ENCODE measurements at regions not wholly inside any gene's neighbourhood (a gene's known extent, or its start where the extent isn't known, plus 50 kb on each side); places are given as distances from the start of the nearest gene placed in this dataset.

DNA sequence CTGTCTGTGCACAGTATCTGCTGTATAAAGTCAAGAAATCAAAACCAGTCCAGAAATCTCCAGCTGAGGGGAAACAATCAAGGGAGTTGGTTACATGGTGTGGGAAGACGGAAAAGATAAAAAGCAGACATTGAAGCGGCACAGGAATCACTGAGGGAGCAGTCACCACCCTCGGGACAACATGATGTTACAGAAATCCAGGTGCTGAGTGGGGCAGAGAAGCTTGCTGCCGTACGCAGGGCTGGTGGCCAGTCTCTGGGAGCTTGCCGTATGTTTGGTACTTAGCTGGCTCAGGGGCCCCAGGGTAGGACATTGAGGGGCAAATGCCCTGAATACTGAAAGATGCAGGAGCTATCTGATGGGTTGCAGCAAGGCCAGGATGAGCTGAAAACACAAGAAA, 237.9 kb downstream of the EDEM1 start:
- H3K4me1 ChIP-seq = no peaks in the 10 kb centered on the region
- no peaks in the 10 kb centered on the region for H3K36me3 ChIP-seq
- H3K27me3 ChIP-seq = no peaks in the 10 kb centered on the region
- no peak overlapping the region for H3K4me3 ChIP-seq (ENCODE audit: low read depth, low read length)
- no peaks in the 10 kb centered on the region for H3K9me3 ChIP-seq
- TF ChIP-seq, protein P1, sequence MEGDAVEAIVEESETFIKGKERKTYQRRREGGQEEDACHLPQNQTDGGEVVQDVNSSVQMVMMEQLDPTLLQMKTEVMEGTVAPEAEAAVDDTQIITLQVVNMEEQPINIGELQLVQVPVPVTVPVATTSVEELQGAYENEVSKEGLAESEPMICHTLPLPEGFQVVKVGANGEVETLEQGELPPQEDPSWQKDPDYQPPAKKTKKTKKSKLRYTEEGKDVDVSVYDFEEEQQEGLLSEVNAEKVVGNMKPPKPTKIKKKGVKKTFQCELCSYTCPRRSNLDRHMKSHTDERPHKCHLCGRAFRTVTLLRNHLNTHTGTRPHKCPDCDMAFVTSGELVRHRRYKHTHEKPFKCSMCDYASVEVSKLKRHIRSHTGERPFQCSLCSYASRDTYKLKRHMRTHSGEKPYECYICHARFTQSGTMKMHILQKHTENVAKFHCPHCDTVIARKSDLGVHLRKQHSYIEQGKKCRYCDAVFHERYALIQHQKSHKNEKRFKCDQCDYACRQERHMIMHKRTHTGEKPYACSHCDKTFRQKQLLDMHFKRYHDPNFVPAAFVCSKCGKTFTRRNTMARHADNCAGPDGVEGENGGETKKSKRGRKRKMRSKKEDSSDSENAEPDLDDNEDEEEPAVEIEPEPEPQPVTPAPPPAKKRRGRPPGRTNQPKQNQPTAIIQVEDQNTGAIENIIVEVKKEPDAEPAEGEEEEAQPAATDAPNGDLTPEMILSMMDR (IDR thresholded peaks at IDR 0.05; ENCODE audit: low read depth, low read length) = no peak
- DNase-seq = no peak

DNA sequence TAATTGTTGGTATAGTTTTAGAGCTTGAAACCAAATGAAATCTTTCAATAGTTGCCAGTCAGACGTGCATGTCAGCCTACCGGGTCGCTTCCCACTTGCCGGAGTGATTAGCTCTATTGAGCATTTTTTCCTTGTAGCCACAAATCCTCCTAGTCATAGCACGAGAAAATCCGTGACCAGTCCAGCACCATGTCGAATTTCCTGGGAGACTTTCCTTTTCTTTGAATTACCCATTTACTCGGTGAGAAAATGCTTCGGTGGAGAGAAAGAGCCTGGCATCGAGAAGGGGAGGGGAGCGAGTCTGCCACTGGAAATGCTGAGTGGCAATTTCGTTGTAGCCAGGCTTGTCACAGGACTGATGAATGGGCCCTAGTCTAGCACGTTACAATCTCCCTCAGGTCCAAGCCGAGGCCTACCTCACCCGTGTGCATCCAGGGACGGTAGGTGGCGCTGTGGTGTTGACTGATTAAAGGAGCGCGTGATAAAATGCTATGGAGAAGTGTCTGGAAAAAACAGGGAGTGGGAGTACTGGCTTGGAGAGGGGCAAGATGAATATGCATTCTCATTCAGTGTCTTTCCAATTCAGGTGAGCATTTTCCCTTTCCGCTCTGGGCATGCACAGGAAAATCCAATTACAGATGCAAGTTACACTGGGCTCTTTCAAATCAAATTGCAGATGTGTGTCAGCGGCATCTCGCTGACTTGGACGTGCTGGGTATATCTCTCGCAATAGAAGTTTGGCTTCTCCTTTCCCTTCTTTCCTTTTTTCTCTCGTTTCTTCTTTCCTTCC, 238.8 kb downstream of the EDEM1 start:
- DNase-seq = peak; percentile 78
- no peak overlapping the region for H3K4me3 ChIP-seq (ENCODE audit: low read depth, low read length)
- no peaks in the 10 kb centered on the region for H3K9me3 ChIP-seq
- H3K4me1 ChIP-seq = no peaks in the 10 kb centered on the region
- TF ChIP-seq, protein P1 (IDR thresholded peaks at IDR 0.05; ENCODE audit: low read depth, low read length) = peak; percentile 81
- H3K36me3 ChIP-seq = no peaks in the 10 kb centered on the region
- H3K27me3 ChIP-seq = no peaks in the 10 kb centered on the region

DNA sequence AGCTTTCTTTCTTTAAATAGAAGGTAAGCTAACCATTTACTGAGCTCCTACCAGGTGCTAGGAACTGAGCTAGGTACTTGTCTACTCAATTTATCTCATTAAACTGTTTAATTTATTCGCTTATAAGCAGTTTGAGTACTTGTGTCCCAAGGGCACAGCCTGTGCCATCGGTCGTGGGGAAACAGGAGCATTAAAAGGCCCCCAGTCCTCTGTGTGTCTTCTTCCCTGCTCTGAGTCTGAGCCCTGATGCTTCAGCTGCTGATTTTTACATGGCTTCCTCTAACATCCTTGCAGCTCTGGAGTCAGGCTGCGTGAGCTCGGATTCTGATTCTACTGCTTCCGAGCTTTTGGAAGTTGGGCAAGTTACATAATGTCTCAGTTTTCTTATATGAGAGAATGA, 239.5 kb downstream of the EDEM1 start:
- no peaks in the 10 kb centered on the region for H3K27me3 ChIP-seq
- no peaks in the 10 kb centered on the region for H3K36me3 ChIP-seq
- no peak overlapping the region for H3K4me3 ChIP-seq (ENCODE audit: low read depth, low read length)
- H3K9me3 ChIP-seq = no peaks in the 10 kb centered on the region
- TF ChIP-seq, protein P1 (IDR thresholded peaks at IDR 0.05; ENCODE audit: low read depth, low read length) = no peak
- no peaks in the 10 kb centered on the region for H3K4me1 ChIP-seq
- DNase-seq = no peak

DNA sequence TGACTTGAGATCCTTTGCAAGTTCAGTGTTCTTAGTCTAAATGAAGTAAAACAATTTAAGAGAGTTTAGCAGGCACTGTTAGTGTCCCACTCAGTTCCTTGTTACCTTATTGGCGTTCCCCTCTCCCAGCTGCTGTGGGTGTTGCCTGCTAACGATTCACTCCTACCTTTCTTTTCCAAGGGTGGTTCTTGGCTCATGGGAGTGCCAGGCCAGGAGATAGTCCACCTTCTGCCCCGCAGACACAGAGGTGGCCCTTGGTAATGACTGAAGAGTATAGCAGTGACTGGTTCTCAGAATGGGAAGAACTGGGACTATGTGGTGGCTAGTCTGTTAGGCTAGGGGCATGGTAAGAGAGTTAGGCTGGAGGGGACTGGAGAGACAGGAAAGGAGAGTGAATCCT, 240.4 kb downstream of the EDEM1 start:
- Histone ChIP-seq H3K4me3 (ENCODE audit: low read depth, low read length) (no peak overlapping the region), H3K4me1 (no peaks in the 10 kb centered on the region), H3K27me3 (no peaks in the 10 kb centered on the region), H3K9me3 (no peaks in the 10 kb centered on the region), H3K36me3 (no peaks in the 10 kb centered on the region)
- DNase-seq = no peak
- TF ChIP-seq, protein P1 (IDR thresholded peaks at IDR 0.05; ENCODE audit: low read depth, low read length) = no peak

DNA sequence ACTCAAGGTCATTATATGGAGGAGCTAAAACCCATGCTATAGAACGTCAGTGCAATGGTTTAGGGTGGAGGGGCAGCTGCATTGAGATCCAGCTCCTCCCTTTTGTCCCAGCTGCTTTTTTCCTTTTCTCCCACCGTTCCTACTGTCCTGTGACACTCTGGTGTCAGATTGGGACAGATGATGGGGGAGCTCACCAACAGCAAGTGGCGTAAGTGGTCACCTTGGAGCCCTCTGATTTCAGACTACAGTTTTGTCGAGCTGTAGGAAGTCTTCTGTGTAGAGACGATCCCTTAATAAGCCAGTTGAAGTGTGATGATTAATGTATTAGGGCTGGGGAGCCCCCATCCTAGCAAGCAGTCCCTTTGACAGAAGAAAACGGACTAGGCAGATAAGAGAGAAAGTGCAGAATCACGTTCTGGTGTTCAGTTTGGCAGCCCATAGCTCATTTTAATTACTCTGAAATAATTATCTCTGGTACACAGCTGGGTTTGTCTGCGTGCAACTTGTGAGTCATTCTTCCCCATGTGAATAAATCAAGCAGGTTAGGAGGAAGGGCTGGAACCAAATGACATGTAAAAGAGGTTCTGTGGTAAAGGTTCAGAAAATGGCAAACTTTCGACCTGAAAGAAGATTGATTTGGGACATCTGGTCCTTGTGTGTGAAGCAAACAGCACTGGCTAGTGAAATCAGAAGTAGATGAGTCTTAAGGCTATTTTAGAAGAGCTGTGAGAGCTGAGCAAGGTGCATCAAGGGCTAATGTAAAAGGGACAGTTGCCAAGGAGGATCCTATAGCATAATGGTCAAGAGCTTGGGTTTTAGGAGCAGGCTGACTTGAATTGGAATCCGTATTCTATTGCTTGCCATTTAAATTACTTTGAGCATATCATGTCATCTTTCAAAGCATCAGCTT, 241.4 kb downstream of the EDEM1 start:
- TF ChIP-seq, protein P1 (IDR thresholded peaks at IDR 0.05; ENCODE audit: low read depth, low read length) = no peak
- no peak for DNase-seq
- H3K9me3 ChIP-seq = no peaks in the 10 kb centered on the region
- H3K27me3 ChIP-seq = no peaks in the 10 kb centered on the region
- no peak overlapping the region for H3K4me3 ChIP-seq (ENCODE audit: low read depth, low read length)
- no peaks in the 10 kb centered on the region for H3K36me3 ChIP-seq
- no peaks in the 10 kb centered on the region for H3K4me1 ChIP-seq

DNA sequence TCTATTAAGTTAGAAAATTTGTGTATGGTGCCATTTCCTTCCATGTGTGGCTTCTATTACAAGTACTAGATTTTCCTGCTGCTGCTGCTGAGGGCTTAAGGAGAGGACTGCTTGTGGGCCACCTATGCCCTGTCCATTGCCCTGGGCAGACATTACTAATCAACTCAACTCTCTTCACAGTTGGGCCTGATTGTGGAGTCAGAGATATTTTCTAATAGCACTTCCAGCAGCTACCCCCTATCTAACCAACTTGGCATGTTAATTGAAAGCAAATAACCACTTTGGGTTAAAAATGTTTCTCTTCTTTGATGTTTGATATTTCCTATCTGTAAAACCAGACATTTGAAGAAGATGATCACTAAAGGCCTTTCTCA, 242.0 kb downstream of the EDEM1 start:
- H3K4me3 ChIP-seq (ENCODE audit: low read depth, low read length) = no peak overlapping the region
- no peak for DNase-seq
- no peaks in the 10 kb centered on the region for H3K27me3 ChIP-seq
- H3K9me3 ChIP-seq = no peaks in the 10 kb centered on the region
- H3K4me1 ChIP-seq = no peaks in the 10 kb centered on the region
- H3K36me3 ChIP-seq = no peaks in the 10 kb centered on the region
- TF ChIP-seq, protein P1 (IDR thresholded peaks at IDR 0.05; ENCODE audit: low read depth, low read length) = no peak
